GM18502 (cell line): ENCODE measurements at regions not wholly inside any gene's neighbourhood (a gene's known extent, or its start where the extent isn't known, plus 50 kb on each side); places are given as distances from the start of the nearest gene placed in this dataset.

ENCODE experiments used
- ATAC-seq: cut with Tn5 transposase; IDR thresholded peaks from one replicate; pipeline ENCODE4 v1.9.1; 2021; ENCODE audit warnings: mild to moderate bottlenecking; ENCODE audit not compliant: unreplicated experiment, poor library complexity

- no peak for ATAC-seq
Observed at GRCh38 chr19:27776020-27776419, 1436.9 kb downstream of the UQCRFS1 start.

- no peak for ATAC-seq
Observed at GRCh38 chr19:27775395-27775794, 1437.6 kb downstream of the UQCRFS1 start.

GRCh38 chr19:27774827-27775226 lies 1438.1 kb downstream of the UQCRFS1 start:
- no peak for ATAC-seq

GRCh38 chr19:27774337-27774736 lies 1438.6 kb downstream of the UQCRFS1 start:
- no peak for ATAC-seq

GRCh38 chr19:27773318-27774094 lies 1439.4 kb downstream of the UQCRFS1 start:
- ATAC-seq = no peak

GRCh38 chr19:27772059-27772458 lies 1440.9 kb downstream of the UQCRFS1 start:
- ATAC-seq = no peak

- no peak for ATAC-seq
Observed at GRCh38 chr19:27770095-27770494, 1442.9 kb downstream of the UQCRFS1 start.

GRCh38 chr19:27767234-27767633 lies 1445.7 kb downstream of the UQCRFS1 start:
- no peak for ATAC-seq

GRCh38 chr19:27765912-27766725 lies 1446.8 kb downstream of the UQCRFS1 start:
- no peak for ATAC-seq

- ATAC-seq = no peak
Observed at GRCh38 chr19:27765397-27765796, 1447.6 kb downstream of the UQCRFS1 start.

- no peak for ATAC-seq
Observed at GRCh38 chr19:27764186-27764804, 1448.7 kb downstream of the UQCRFS1 start.

- no peak for ATAC-seq
Observed at GRCh38 chr19:27762933-27763332, 1450.0 kb downstream of the UQCRFS1 start.

GRCh38 chr19:27759896-27760295 lies 1453.1 kb downstream of the UQCRFS1 start:
- ATAC-seq = no peak

GRCh38 chr19:27758626-27759505 lies 1454.1 kb downstream of the UQCRFS1 start:
- no peak for ATAC-seq

- no peak for ATAC-seq
Observed at GRCh38 chr19:27754700-27755099, 1458.3 kb downstream of the UQCRFS1 start.

- ATAC-seq = no peak
Observed at GRCh38 chr19:27753622-27754021, 1459.3 kb downstream of the UQCRFS1 start.

- no peak for ATAC-seq
Observed at GRCh38 chr19:27752530-27753184, 1460.3 kb downstream of the UQCRFS1 start.

GRCh38 chr19:27751044-27751391 lies 1461.9 kb downstream of the UQCRFS1 start:
- no peak for ATAC-seq

GRCh38 chr19:27750391-27751043 lies 1462.4 kb downstream of the UQCRFS1 start:
- no peak for ATAC-seq
